ENCODE measurements at regions not wholly inside any gene's neighbourhood (a gene's known extent, or its start where the extent isn't known, plus 50 kb on each side); places are given as distances from the start of the nearest gene placed in this dataset.
"Not testable (repeated sequence)": the region's sequence is repeated elsewhere in the genome, so short reads cannot be mapped to it uniquely, and the experiment has no call there.

- no peak for FAIRE-seq
Observed at GRCh38 chr5:39534690-39535089, 109.9 kb upstream of the DAB2 start.

- no peak for FAIRE-seq
Observed at GRCh38 chr5:39533749-39534148, 109.0 kb upstream of the DAB2 start.

GRCh38 chr5:39532511-39532910 lies 107.7 kb upstream of the DAB2 start:
- no peak for FAIRE-seq

GRCh38 chr5:39531306-39531705 lies 106.5 kb upstream of the DAB2 start:
- FAIRE-seq: no peak

- no peak for FAIRE-seq
Observed at GRCh38 chr5:39526914-39527477, 102.2 kb upstream of the DAB2 start.

GRCh38 chr5:39525781-39526180 lies 101.0 kb upstream of the DAB2 start:
- FAIRE-seq: not testable (repeated sequence)

- no peak for FAIRE-seq
Observed at GRCh38 chr5:39525271-39525670, 100.5 kb upstream of the DAB2 start.

- no peak for FAIRE-seq
Observed at GRCh38 chr5:39523821-39524220, 99.0 kb upstream of the DAB2 start.

- FAIRE-seq: no peak
Observed at GRCh38 chr5:39521940-39522590, 97.3 kb upstream of the DAB2 start.

GRCh38 chr5:39521098-39521860 lies 96.5 kb upstream of the DAB2 start:
- FAIRE-seq: no peak

- no peak for FAIRE-seq
Observed at GRCh38 chr5:39520232-39520572, 95.4 kb upstream of the DAB2 start.

GRCh38 chr5:39519566-39520231 lies 94.9 kb upstream of the DAB2 start:
- no peak for FAIRE-seq

- no peak for FAIRE-seq
Observed at GRCh38 chr5:39519079-39519478, 94.3 kb upstream of the DAB2 start.

- FAIRE-seq: no peak
Observed at GRCh38 chr5:39518516-39518915, 93.7 kb upstream of the DAB2 start.

- no peak for FAIRE-seq
Observed at GRCh38 chr5:39517800-39518199, 93.0 kb upstream of the DAB2 start.

- no peak for FAIRE-seq
Observed at GRCh38 chr5:39515881-39516280, 91.1 kb upstream of the DAB2 start.

- FAIRE-seq: no peak
Observed at GRCh38 chr5:39513236-39513635, 88.5 kb upstream of the DAB2 start.

- no peak for FAIRE-seq
Observed at GRCh38 chr5:39506211-39506610, 81.4 kb upstream of the DAB2 start.

- no peak for FAIRE-seq
Observed at GRCh38 chr5:39505791-39506190, 81.0 kb upstream of the DAB2 start.

- FAIRE-seq: no peak
Observed at GRCh38 chr5:39505363-39505762, 80.6 kb upstream of the DAB2 start.

GRCh38 chr5:39503155-39503554 lies 78.4 kb upstream of the DAB2 start:
- no peak for FAIRE-seq

GRCh38 chr5:39502704-39503103 lies 77.9 kb upstream of the DAB2 start:
- FAIRE-seq: no peak

- no peak for FAIRE-seq
Observed at GRCh38 chr5:39501397-39501796, 76.6 kb upstream of the DAB2 start.
